ENCODE measurements at regions not wholly inside any gene's neighbourhood (a gene's known extent, or its start where the extent isn't known, plus 50 kb on each side); places are given as distances from the start of the nearest gene placed in this dataset.

DNA sequence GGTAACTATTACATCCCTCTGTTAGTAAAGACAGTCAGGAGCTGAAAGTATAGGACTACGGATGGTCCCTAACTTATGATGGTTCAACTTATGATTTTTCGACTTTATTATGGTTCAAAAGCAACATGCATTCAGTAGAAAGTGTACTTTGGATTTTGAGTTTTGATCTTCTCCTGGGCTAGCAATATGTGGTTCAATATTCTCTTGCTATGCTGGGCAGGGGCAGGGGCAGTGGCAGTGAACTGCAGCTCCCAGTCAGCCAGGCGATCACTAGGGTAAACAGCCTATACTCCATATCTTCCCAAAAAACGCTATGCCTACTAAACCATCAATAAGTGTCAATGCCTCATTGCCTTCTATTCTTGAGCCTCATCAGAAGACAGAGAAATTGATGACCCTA, 292.7 kb downstream of the EMP1 start:
- no peaks in the 10 kb centered on the region for H3F3A ChIP-seq (ENCODE audit: insufficient read depth, low read length)
- H3K27ac ChIP-seq (ENCODE audit: low read depth, low read length, poor library complexity, severe bottlenecking): no peak overlapping the region
- H3K79me2 ChIP-seq (ENCODE audit: insufficient read depth, low read length): no peaks in the 10 kb centered on the region

GRCh38 chr12:13487326-13487725, 290.8 kb downstream of the EMP1 start:
- no peak for TF ChIP-seq CTCF (IDR thresholded peaks at IDR 0.05; ENCODE audit: low read length)
- TF ChIP-seq EZH2 (IDR thresholded peaks at IDR 0.05; ENCODE audit: borderline replicate concordance, low read length): no peak

More for the DNA sequence above, 292.7 kb downstream of the EMP1 start:
- H3K9me3 ChIP-seq (ENCODE audit: low read length): no peaks in the 10 kb centered on the region
- H3K4me2 ChIP-seq (ENCODE audit: low read length): no peak overlapping the region
- H3K27me3 ChIP-seq (ENCODE audit: insufficient read depth, low read length): no peaks in the 10 kb centered on the region
- H3K9ac ChIP-seq (ENCODE audit: low read length): no peak overlapping the region
- TF ChIP-seq EZH2 (IDR thresholded peaks at IDR 0.05; ENCODE audit: borderline replicate concordance, low read length) (no peak), CTCF (IDR thresholded peaks at IDR 0.05; ENCODE audit: low read length) (no peak)
- H2AFZ ChIP-seq (ENCODE audit: low read length): no peak overlapping the region
- H3K9me2 ChIP-seq (ENCODE audit: low read depth, low read length): no peaks in the 10 kb centered on the region
- H4K20me1 ChIP-seq (ENCODE audit: insufficient read depth, low read length): no peaks in the 10 kb centered on the region
- H3K36me3 ChIP-seq (ENCODE audit: insufficient read depth, low read length): no peaks in the 10 kb centered on the region
- H3K4me3 ChIP-seq (ENCODE audit: low read depth, low read length, poor library complexity, severe bottlenecking): no peak overlapping the region
- no peaks in the 10 kb centered on the region for H3K4me1 ChIP-seq (ENCODE audit: insufficient read depth, low read length, severe bottlenecking)

GRCh38 chr12:13486794-13487193, 290.3 kb downstream of the EMP1 start:
- H3K4me2 ChIP-seq (ENCODE audit: low read length): no peak overlapping the region
- H3K27me3 ChIP-seq (ENCODE audit: insufficient read depth, low read length): no peaks in the 10 kb centered on the region
- no peaks in the 10 kb centered on the region for H4K20me1 ChIP-seq (ENCODE audit: insufficient read depth, low read length)
- no peaks in the 10 kb centered on the region for H3K9me3 ChIP-seq (ENCODE audit: low read length)
- H3K79me2 ChIP-seq (ENCODE audit: insufficient read depth, low read length): no peaks in the 10 kb centered on the region
- TF ChIP-seq EZH2 (IDR thresholded peaks at IDR 0.05; ENCODE audit: borderline replicate concordance, low read length) (no peak), CTCF (IDR thresholded peaks at IDR 0.05; ENCODE audit: low read length) (no peak)
- H3K36me3 ChIP-seq (ENCODE audit: insufficient read depth, low read length): no peaks in the 10 kb centered on the region
- no peak overlapping the region for H3K4me3 ChIP-seq (ENCODE audit: low read depth, low read length, poor library complexity, severe bottlenecking)
- no peaks in the 10 kb centered on the region for H3K9me2 ChIP-seq (ENCODE audit: low read depth, low read length)
- no peaks in the 10 kb centered on the region for H3K4me1 ChIP-seq (ENCODE audit: insufficient read depth, low read length, severe bottlenecking)
- no peaks in the 10 kb centered on the region for H3F3A ChIP-seq (ENCODE audit: insufficient read depth, low read length)
- H3K27ac ChIP-seq (ENCODE audit: low read depth, low read length, poor library complexity, severe bottlenecking): no peak overlapping the region
- no peak overlapping the region for H3K9ac ChIP-seq (ENCODE audit: low read length)
- H2AFZ ChIP-seq (ENCODE audit: low read length): no peak overlapping the region

More at GRCh38 chr12:13487326-13487725, 290.8 kb downstream of the EMP1 start:
- Histone ChIP-seq H3K4me1 (ENCODE audit: insufficient read depth, low read length, severe bottlenecking) (no peaks in the 10 kb centered on the region), H2AFZ (ENCODE audit: low read length) (no peak overlapping the region), H3K79me2 (ENCODE audit: insufficient read depth, low read length) (no peaks in the 10 kb centered on the region), H3K9me3 (ENCODE audit: low read length) (no peaks in the 10 kb centered on the region), H3K4me2 (ENCODE audit: low read length) (no peak overlapping the region), H3K27ac (ENCODE audit: low read depth, low read length, poor library complexity, severe bottlenecking) (no peak overlapping the region), H3K9me2 (ENCODE audit: low read depth, low read length) (no peaks in the 10 kb centered on the region), H4K20me1 (ENCODE audit: insufficient read depth, low read length) (no peaks in the 10 kb centered on the region), H3K9ac (ENCODE audit: low read length) (no peak overlapping the region), H3K4me3 (ENCODE audit: low read depth, low read length, poor library complexity, severe bottlenecking) (no peak overlapping the region), H3K36me3 (ENCODE audit: insufficient read depth, low read length) (no peaks in the 10 kb centered on the region), H3F3A (ENCODE audit: insufficient read depth, low read length) (no peaks in the 10 kb centered on the region), H3K27me3 (ENCODE audit: insufficient read depth, low read length) (no peaks in the 10 kb centered on the region)

Data from OCI-LY1 (cell line).